Stomach (tissue), 8 donors: ENCODE measurements at regions not wholly inside any gene's neighbourhood (a gene's known extent, or its start where the extent isn't known, plus 50 kb on each side); places are given as distances from the start of the nearest gene placed in this dataset.
"Not testable (repeated sequence)": the region's sequence is repeated elsewhere in the genome, so short reads cannot be mapped to it uniquely, and the experiment has no call there.

Experiments used
- DNase-seq, 2 donors: peaks; one replicate each; pipeline versions ENCODE4 v3.0.0 to v3.0.0-alpha.2; 2013 to 2019
- H3K27ac ChIP-seq, 5 donors: fragments of 200-600 bp in 4 of 5; sonication (generic) in 4 of 5; one replicate each; pipeline ENCODE4 v1.5.1; 2013 to 2019; ENCODE audit warnings: mild to moderate bottlenecking in 1 of 5, moderate library complexity in 1 of 5
- H3K27me3 ChIP-seq, 3 donors: fragments of 200-600 bp; sonication (generic); one replicate each; pipeline ENCODE4 v1.5.1; 2017 to 2019; ENCODE audit warnings: mixed run types in 1 of 3
- H3K36me3 ChIP-seq, 4 donors: fragments of 200-600 bp; sonication (generic); 1 replicate in 3 of 4; 2 replicates in 1 of 4; pipeline ENCODE4 v1.5.1; 2016 to 2019
- H3K4me1 ChIP-seq, 4 donors: fragments of 200-600 bp; sonication (generic); one replicate each; pipeline ENCODE4 v1.5.1; 2016 to 2019
- H3K4me3 ChIP-seq, 4 donors: fragments of 200-600 bp; sonication (generic) in 3 of 4; one replicate each; pipeline ENCODE4 v1.5.1; 2016 to 2019; ENCODE audit warnings: mild to moderate bottlenecking in 1 of 4
- H3K9me3 ChIP-seq, 4 donors: fragments of 200-600 bp; sonication (generic); one replicate each; pipeline ENCODE4 v1.5.1; 2016 to 2019
- CTCF ChIP-seq, 7 experiments: fragments of 450-650 bp in 4 of 7; fragments of 200-600 bp in 3 of 7; sonication (generic) in 3 of 7; IDR thresholded peaks; one replicate each; pipeline ENCODE4 v1.5.1; 2016 to 2019; ENCODE audit warnings: antibody characterized with exemption in 7 of 7, control low read depth in 2 of 7, mild to moderate bottlenecking in 1 of 7
- EP300 ChIP-seq: sonication (generic); formaldehyde crosslinking; IDR thresholded peaks from one replicate; pipeline ENCODE4 v1.6.1; 2017; ENCODE audit warnings: antibody characterized with exemption
- POLR2A ChIP-seq, 4 donors: fragments of 450-650 bp; IDR thresholded peaks; one replicate each; pipeline ENCODE4 v1.6.1; 2016; ENCODE audit warnings: antibody characterized with exemption in 4 of 4, control low read depth in 2 of 4, mild to moderate bottlenecking in 1 of 4, moderate library complexity in 1 of 4
- POLR2AphosphoS5 ChIP-seq, 3 donors: sonication (generic); formaldehyde crosslinking; IDR thresholded peaks; one replicate each; pipeline ENCODE4 v1.6.1; 2016; ENCODE audit warnings: antibody characterized with exemption in 3 of 3
- WGBS, 5 donors: extraction: QIAGEN DNeasy Blood & Tissue Kit in 3 of 5; methylation state at CpG; one replicate each; pipeline versions ENCODE4 v1.1.5 to v1.1.7; 2013 to 2018; 5-methylcytosine and 5-hydroxymethylcytosine counted together
- intact Hi-C: fragments of 100-400 bp; cut with DNase I; formaldehyde crosslinking; loops from one replicate; pipeline ENCODE4 v1.15.1; 2023; ENCODE audit warnings: low total_unique reads
- donor health status: healthy with polysubstance abuse.
- donor health status: Bipolar disorder and iron deficiency.
- donor health status: healthy.

- Histone ChIP-seq H3K9me3 (no peaks in the 10 kb centered on the region), H3K27me3 (no peaks in the 10 kb centered on the region), H3K4me1 (no peaks in the 10 kb centered on the region), H3K4me3 (no peak overlapping the region), H3K36me3 (no peaks in the 10 kb centered on the region), H3K27ac (no peak overlapping the region)
- DNase-seq, result no peak
- 64 to 69% (median 67%) methylated on average over 4 of the region's 4 CpGs for WGBS, 5 donors
- intact Hi-C loops, result no loop called here
- TF ChIP-seq POLR2AphosphoS5 (IDR thresholded peaks at IDR 0.05), result no peak
- no peak for TF ChIP-seq EP300
- TF ChIP-seq CTCF (IDR thresholded peaks at IDR 0.05), result no peak
- TF ChIP-seq POLR2A (IDR thresholded peaks at IDR 0.05), result no peak
These were observed 494.6 kb downstream of the CHSY3 start for GRCh38 chr5:130398825-130399224.

- 52 to 81% (median 73%) methylated on average over 1 of the region's 1 CpG for WGBS, 5 donors
- DNase-seq, result not testable (repeated sequence)
These were observed 493.5 kb downstream of the CHSY3 start for GRCh38 chr5:130397727-130398126.

GRCh38 chr5:130397132-130397531 lies 492.9 kb downstream of the CHSY3 start:
- no peak for DNase-seq
- Histone ChIP-seq H3K4me1 (no peaks in the 10 kb centered on the region), H3K27me3 (no peaks in the 10 kb centered on the region), H3K27ac (no peak overlapping the region), H3K4me3 (no peak overlapping the region), H3K9me3 (peaks cover 0 to 5% (median 1%) of the 10 kb centered on the region in 4 donors), H3K36me3 (no peaks in the 10 kb centered on the region)
- WGBS, 5 donors, result 80 to 90% (median 87%) methylated on average over 2 of the region's 2 CpGs
- TF ChIP-seq CTCF (IDR thresholded peaks at IDR 0.05), result no peak
- TF ChIP-seq POLR2A (IDR thresholded peaks at IDR 0.05), result no peak
- intact Hi-C loops, result no loop called here

More at GRCh38 chr5:130397727-130398126, 493.5 kb downstream of the CHSY3 start:
- H3K36me3 ChIP-seq, H3K4me1 ChIP-seq, H3K27me3 ChIP-seq, H3K4me3 ChIP-seq, H3K27ac ChIP-seq, H3K9me3 ChIP-seq, intact Hi-C loops: not testable (repeated sequence)

- H3K36me3 ChIP-seq, H3K4me1 ChIP-seq, intact Hi-C loops, H3K9me3 ChIP-seq, H3K27ac ChIP-seq, H3K27me3 ChIP-seq, DNase-seq, H3K4me3 ChIP-seq: not testable (repeated sequence)
- WGBS, 5 donors, result 30 to 51% (median 41%) methylated on average over 3 of the region's 3 CpGs
These were observed 487.5 kb downstream of the CHSY3 start for GRCh38 chr5:130391727-130392264.

GRCh38 chr5:130386155-130386554 lies 481.9 kb downstream of the CHSY3 start:
- Histone ChIP-seq H3K4me3 (no peak overlapping the region), H3K36me3 (no peaks in the 10 kb centered on the region), H3K27ac (no peak overlapping the region), H3K4me1 (no peaks in the 10 kb centered on the region), H3K9me3 (no peaks in the 10 kb centered on the region), H3K27me3 (no peaks in the 10 kb centered on the region)
- TF ChIP-seq EP300, result no peak
- TF ChIP-seq POLR2A (IDR thresholded peaks at IDR 0.05), result no peak
- no peak for TF ChIP-seq POLR2AphosphoS5 (IDR thresholded peaks at IDR 0.05)
- TF ChIP-seq CTCF (IDR thresholded peaks at IDR 0.05), result no peak
- intact Hi-C loops, result no loop called here
- DNase-seq, result no peak
- WGBS, 5 donors, result 19 to 53% (median 45%) methylated on average over 1 of the region's 1 CpG
